H1 (cell line): ENCODE measurements at regions not wholly inside any gene's neighbourhood (a gene's known extent, or its start where the extent isn't known, plus 50 kb on each side); places are given as distances from the start of the nearest gene placed in this dataset.

ENCODE experiments used
- CTCF ChIA-PET: fragments of 300-600 bp; sonication (Branson Sonifier 250); formaldehyde crosslinking; loops from one replicate; lab custom pipeline; 2021; ENCODE audit not compliant: partially characterized antibody; lab: Charles Lee
- POLR2A ChIA-PET: fragments of 300-600 bp; sonication (Branson Sonifier 250); formaldehyde crosslinking; loops from one replicate; lab custom pipeline; 2021; ENCODE audit warnings: inconsistent platforms; ENCODE audit not compliant: partially characterized antibody; lab: Charles Lee
- DNase-seq, 2 experiments: peaks; one replicate each; pipeline versions ENCODE4 v3.0.0 to v3.0.0-alpha.2; 2010 to 2022; ENCODE audit warnings: low spot score in 2 of 2, low read depth in 1 of 2, mixed read lengths in 1 of 2
- FAIRE-seq: peaks from 2 replicates; lab custom pipeline; 2011; peaks lifted over from hg19 to GRCh38; lab: Jason Lieb, UNC
- H2AFZ ChIP-seq: 2 replicates; pipeline ENCODE4 v1.8.1; 2012; ENCODE audit warnings: low read length, inconsistent platforms
- H2AK5ac ChIP-seq: 2 replicates; pipeline ENCODE4 v1.6.1; 2013; ENCODE audit warnings: low read depth, low read length
- H2BK120ac ChIP-seq: replicated peaks from 2 replicates; pipeline ENCODE3; 2013; ENCODE audit warnings: low read depth, low read length, inconsistent platforms
- H2BK12ac ChIP-seq: 2 replicates; pipeline ENCODE4 v1.6.1; 2013; ENCODE audit warnings: low read depth, low read length
- H2BK15ac ChIP-seq: 2 replicates; pipeline ENCODE4 v1.6.1; 2013; ENCODE audit warnings: low read length
- H2BK20ac ChIP-seq: 2 replicates; pipeline ENCODE4 v1.6.1; 2013; ENCODE audit warnings: low read length
- H2BK5ac ChIP-seq: 2 replicates; pipeline ENCODE4 v1.6.1; 2013; ENCODE audit warnings: low read depth, low read length
- H3K14ac ChIP-seq: 2 replicates; pipeline ENCODE4 v1.6.1; 2013; ENCODE audit warnings: inconsistent platforms; ENCODE audit not compliant: insufficient read length
- H3K18ac ChIP-seq: 2 replicates; pipeline ENCODE4 v1.6.1; 2013; ENCODE audit warnings: low read length; ENCODE audit errors: extremely low read depth
- H3K23ac ChIP-seq: 2 replicates; pipeline ENCODE4 v1.6.1; 2013; ENCODE audit warnings: inconsistent platforms; ENCODE audit not compliant: insufficient read length
- H3K23me2 ChIP-seq: 2 replicates; pipeline ENCODE4 v1.6.1; 2013; ENCODE audit warnings: low read depth, low read length
- H3K27ac ChIP-seq: 2 replicates; pipeline ENCODE4 v1.6.1; 2011; ENCODE audit warnings: low read depth, low read length, inconsistent platforms
- H3K27me3 ChIP-seq, 4 experiments: replicated peaks in 1 of 4; 1 replicate in 1 of 4; 2 replicates in 3 of 4; pipeline versions ENCODE4 v1.6.1 to v1.8.1; 2011 to 2013; ENCODE audit warnings: low read length in 3 of 4, mild to moderate bottlenecking in 3 of 4, inconsistent platforms in 2 of 4, mixed read lengths in 2 of 4, moderate library complexity in 1 of 4; ENCODE audit not compliant: control insufficient read depth in 3 of 4, insufficient read depth in 3 of 4; ENCODE audit errors: extremely low read depth in 1 of 4
- H3K36me3 ChIP-seq, 4 experiments: 2 replicates each; pipeline versions ENCODE4 v1.6.1 to v1.8.1; 2011 to 2013; ENCODE audit warnings: mild to moderate bottlenecking in 4 of 4, low read length in 3 of 4, moderate library complexity in 2 of 4, control low read depth in 1 of 4, inconsistent platforms in 1 of 4; ENCODE audit not compliant: insufficient read depth in 4 of 4, control insufficient read depth in 2 of 4
- H3K4ac ChIP-seq: replicated peaks from 2 replicates; pipeline ENCODE3; 2013; ENCODE audit warnings: low read length, low read depth, mixed read lengths, inconsistent platforms; ENCODE audit not compliant: insufficient read length
- H3K4me1 ChIP-seq, 4 experiments: replicated peaks in 1 of 4; 1 replicate in 1 of 4; 2 replicates in 3 of 4; pipeline versions ENCODE4 v1.6.1 to v1.8.1; 2011 to 2013; ENCODE audit warnings: low read length in 3 of 4, inconsistent platforms in 2 of 4, mixed read lengths in 1 of 4; ENCODE audit not compliant: insufficient read depth in 4 of 4, control insufficient read depth in 3 of 4
- H3K4me2 ChIP-seq, 2 experiments: 2 replicates each; pipeline versions ENCODE4 v1.6.1 to v1.8.1; 2011 to 2013; ENCODE audit warnings: low read depth in 2 of 2, low read length in 2 of 2, control low read depth in 1 of 2, inconsistent platforms in 1 of 2, mild to moderate bottlenecking in 1 of 2; ENCODE audit not compliant: insufficient read depth in 1 of 2
- H3K4me3 ChIP-seq, 4 experiments: fragments of 200-600, 300-600 bp in 1 of 4; sonication (generic), shearing (Covaris generic), sonication (Bioruptor Twin) in 1 of 4; 2 replicates each; pipeline versions ENCODE4 v1.5.1 to v1.8.1; 2011 to 2016; ENCODE audit warnings: low read length in 4 of 4, low read depth in 3 of 4, control low read depth in 2 of 4, inconsistent platforms in 2 of 4, mild to moderate bottlenecking in 2 of 4, mixed read lengths in 1 of 4, moderate library complexity in 1 of 4; ENCODE audit not compliant: insufficient read depth in 2 of 4; ENCODE audit errors: extremely low read depth in 1 of 4
- H3K56ac ChIP-seq: replicated peaks from 2 replicates; pipeline ENCODE3; 2013; ENCODE audit warnings: low read depth, mild to moderate bottlenecking, mixed read lengths, low read length, inconsistent platforms; ENCODE audit not compliant: insufficient read length
- H3K79me1 ChIP-seq: 2 replicates; pipeline ENCODE4 v1.6.1; 2013; ENCODE audit warnings: low read depth, low read length, control low read depth
- H3K79me2 ChIP-seq, 2 experiments: 2 replicates each; pipeline versions ENCODE4 v1.6.1 to v1.8.1; 2012 to 2013; ENCODE audit warnings: low read length in 2 of 2, mild to moderate bottlenecking in 2 of 2, inconsistent platforms in 1 of 2; ENCODE audit not compliant: insufficient read depth in 2 of 2, control insufficient read depth in 1 of 2
- H3K9ac ChIP-seq, 4 experiments: replicated peaks in 1 of 4; 1 replicate in 1 of 4; 2 replicates in 3 of 4; pipeline versions ENCODE4 v1.6.1 to v1.8.1; 2011 to 2013; ENCODE audit warnings: low read depth in 3 of 4, low read length in 3 of 4, control low read depth in 2 of 4, mild to moderate bottlenecking in 2 of 4, moderate library complexity in 2 of 4, inconsistent platforms in 1 of 4; ENCODE audit errors: extremely low read depth in 1 of 4
- H3K9me3 ChIP-seq, 2 experiments: 2 replicates each; pipeline versions ENCODE4 v1.6.1 to v1.8.1; 2012 to 2013; ENCODE audit warnings: mild to moderate bottlenecking in 2 of 2, moderate library complexity in 2 of 2, control low read depth in 1 of 2, inconsistent platforms in 1 of 2, low read depth in 1 of 2, low read length in 1 of 2, mixed read lengths in 1 of 2; ENCODE audit not compliant: insufficient read depth in 2 of 2
- H4K20me1 ChIP-seq, 2 experiments: replicated peaks in 1 of 2; 2 replicates each; pipeline versions ENCODE3 to v1.8.1; 2011 to 2013; ENCODE audit warnings: inconsistent platforms in 2 of 2, low read length in 2 of 2, mild to moderate bottlenecking in 1 of 2; ENCODE audit not compliant: insufficient read depth in 2 of 2, control insufficient read depth in 1 of 2
- H4K5ac ChIP-seq: 2 replicates; pipeline ENCODE4 v1.6.1; 2013; ENCODE audit warnings: low read length, low read depth, mixed read lengths, inconsistent platforms; ENCODE audit not compliant: insufficient read length
- H4K8ac ChIP-seq: 2 replicates; pipeline ENCODE4 v1.8.0; 2013; ENCODE audit warnings: mild to moderate bottlenecking, moderate library complexity, low read length, inconsistent platforms; ENCODE audit not compliant: insufficient read depth; ENCODE audit errors: extremely low read depth
- H4K91ac ChIP-seq: replicated peaks from 2 replicates; pipeline ENCODE3; 2013; ENCODE audit warnings: low read length, mixed read lengths, inconsistent platforms; ENCODE audit not compliant: insufficient read length
- ASH2L ChIP-seq: fragments of 200-600, 300-600 bp; sonication (generic); IDR thresholded peaks from one replicate; pipeline ENCODE4 v1.7.1; 2017; ENCODE audit warnings: low read length
- ATF2 ChIP-seq: IDR thresholded peaks from 2 replicates; pipeline ENCODE4 v1.6.1; 2012; ENCODE audit warnings: low read length, inconsistent platforms
- BCL11A ChIP-seq, 2 experiments: IDR thresholded peaks; one replicate each; pipeline ENCODE4 v1.6.1; 2011; ENCODE audit warnings: low read depth in 2 of 2, low read length in 2 of 2, mild to moderate bottlenecking in 2 of 2
- CBX8 ChIP-seq: fragments of 300-800, 300-1000 bp; sonication (generic); IDR thresholded peaks from 2 replicates; pipeline ENCODE4 v1.7.1; 2016; ENCODE audit warnings: low read depth, low read length, borderline replicate concordance
- CTCF ChIP-seq, 3 experiments: IDR thresholded peaks; 1 replicate in 2 of 3; 2 replicates in 1 of 3; pipeline versions ENCODE4 v1.5.1 to v1.6.1; 2011; ENCODE audit warnings: low read length in 3 of 3, mild to moderate bottlenecking in 3 of 3, inconsistent platforms in 2 of 3, low read depth in 1 of 3, moderate library complexity in 1 of 3; ENCODE audit not compliant: insufficient read depth in 1 of 3; ENCODE audit errors: control extremely low read depth in 1 of 3
- FOSL1 ChIP-seq: IDR thresholded peaks from 2 replicates; pipeline ENCODE4 v1.6.1; 2011; ENCODE audit warnings: mild to moderate bottlenecking, low read depth, low read length, moderate library complexity; ENCODE audit not compliant: insufficient read depth
- HDAC2 ChIP-seq, 2 experiments: fragments of 300-600 bp in 1 of 2; sonication (generic) in 1 of 2; IDR thresholded peaks; 2 replicates each; pipeline ENCODE4 v1.6.1; 2011 to 2012; ENCODE audit warnings: low read depth in 2 of 2, low read length in 2 of 2, mild to moderate bottlenecking in 2 of 2, moderate library complexity in 2 of 2, borderline replicate concordance in 1 of 2, inconsistent platforms in 1 of 2
- KDM1A ChIP-seq: fragments of 200-600, 300-600 bp; sonication (generic); IDR thresholded peaks from 2 replicates; pipeline ENCODE4 v1.7.1; 2016; ENCODE audit warnings: mild to moderate bottlenecking, low read length, borderline replicate concordance
- SIRT6 ChIP-seq: IDR thresholded peaks from one replicate; pipeline ENCODE4 v1.7.1; 2012; ENCODE audit warnings: low read length, inconsistent platforms
- TEAD4 ChIP-seq: IDR thresholded peaks from 2 replicates; pipeline ENCODE4 v1.6.1; 2012; ENCODE audit warnings: low read depth, low read length, inconsistent platforms, mixed read lengths
- WGBS, 2 experiments: shearing (Covaris generic) in 1 of 2; methylation state at CpG; one replicate each; pipeline versions ENCODE4 v1.1.6 to v1.1.7; 2013 to 2015; ENCODE audit warnings: low lambda C conversion rate in 2 of 2, mixed read lengths in 2 of 2, inconsistent platforms in 1 of 2, low coverage in 1 of 2, missing lambda C conversion rate in 1 of 2; ENCODE audit not compliant: insufficient replicate concordance in 2 of 2, insufficient coverage in 1 of 2, insufficient read length in 1 of 2; ENCODE audit errors: extremely low coverage in 1 of 2, missing lambda C conversion rate in 1 of 2; 5-methylcytosine and 5-hydroxymethylcytosine counted together

- no peaks in the 10 kb centered on the region for H3K79me1 ChIP-seq
- no peaks in the 10 kb centered on the region for H3K27me3 ChIP-seq
- no peak overlapping the region for H3K14ac ChIP-seq
- H2AFZ ChIP-seq = no peak overlapping the region
- no peaks in the 10 kb centered on the region for H3K79me2 ChIP-seq
- no peak overlapping the region for H3K9ac ChIP-seq
- POLR2A ChIA-PET = no interaction called here
- WGBS, 2 experiments = 91% methylated on average over 4 of the region's 4 CpGs; no CpG with 5 or more reads in 1 of the 2 experiments
- H4K8ac ChIP-seq = no peak overlapping the region
- H3K56ac ChIP-seq = no peak overlapping the region
- no peak overlapping the region for H2BK120ac ChIP-seq
- no peak for FAIRE-seq
- no peaks in the 10 kb centered on the region for H3K9me3 ChIP-seq
- H4K5ac ChIP-seq = no peak overlapping the region
- H2BK12ac ChIP-seq = no peak overlapping the region
- H3K36me3 ChIP-seq = no peaks in the 10 kb centered on the region
- H4K20me1 ChIP-seq = no peaks in the 10 kb centered on the region
- TF ChIP-seq SIRT6 = no peak
- TF ChIP-seq BCL11A (IDR thresholded peaks at IDR 0.05; ENCODE audit: low read depth in 2 of 2, low read length in 2 of 2) = no peak
- no peak for TF ChIP-seq ATF2
- TF ChIP-seq ASH2L = no peak
- TF ChIP-seq CBX8 = no peak
- no peak for TF ChIP-seq HDAC2 (IDR thresholded peaks at IDR 0.05; ENCODE audit: borderline replicate concordance in 1 of 2, low read depth in 2 of 2, low read length in 2 of 2)
- no peak for TF ChIP-seq KDM1A
- TF ChIP-seq CTCF (IDR thresholded peaks at IDR 0.05; ENCODE audit: control extremely low read depth in 1 of 3, insufficient read depth in 1 of 3, low read depth in 1 of 3, low read length in 3 of 3) = no peak
- TF ChIP-seq FOSL1 = no peak
- TF ChIP-seq TEAD4 = no peak
- H2BK20ac ChIP-seq = no peak overlapping the region
- H3K23me2 ChIP-seq = no peaks in the 10 kb centered on the region
- H3K18ac ChIP-seq = no peak overlapping the region
- no peak overlapping the region for H2BK15ac ChIP-seq
- H3K4me1 ChIP-seq = no peaks in the 10 kb centered on the region
- no peak overlapping the region for H4K91ac ChIP-seq
- H2AK5ac ChIP-seq = no peak overlapping the region
- H3K23ac ChIP-seq = no peak overlapping the region
- DNase-seq = no peak
- H3K4me2 ChIP-seq = no peak overlapping the region
- no peak overlapping the region for H3K4ac ChIP-seq
- H2BK5ac ChIP-seq = no peak overlapping the region
- no peak overlapping the region for H3K27ac ChIP-seq
- no peak overlapping the region for H3K4me3 ChIP-seq
- CTCF ChIA-PET = no interaction called here
Measured at GRCh38 chr13:62502588-62502987, 1086.9 kb upstream of the PCDH20 start.
